Hematopoietic multipotent progenitor cell treated with erythropoietin and hydrocortisone succinate and interleukin-3 and kit ligand, for 17 days (in vitro differentiated cells): ENCODE measurements at regions not wholly inside any gene's neighbourhood (a gene's known extent, or its start where the extent isn't known, plus 50 kb on each side); places are given as distances from the start of the nearest gene placed in this dataset.

Experiments
- DNase-seq: peaks from one replicate; pipeline ENCODE4 v3.0.0-alpha.2; 2015; ENCODE audit warnings: low spot score

DNA sequence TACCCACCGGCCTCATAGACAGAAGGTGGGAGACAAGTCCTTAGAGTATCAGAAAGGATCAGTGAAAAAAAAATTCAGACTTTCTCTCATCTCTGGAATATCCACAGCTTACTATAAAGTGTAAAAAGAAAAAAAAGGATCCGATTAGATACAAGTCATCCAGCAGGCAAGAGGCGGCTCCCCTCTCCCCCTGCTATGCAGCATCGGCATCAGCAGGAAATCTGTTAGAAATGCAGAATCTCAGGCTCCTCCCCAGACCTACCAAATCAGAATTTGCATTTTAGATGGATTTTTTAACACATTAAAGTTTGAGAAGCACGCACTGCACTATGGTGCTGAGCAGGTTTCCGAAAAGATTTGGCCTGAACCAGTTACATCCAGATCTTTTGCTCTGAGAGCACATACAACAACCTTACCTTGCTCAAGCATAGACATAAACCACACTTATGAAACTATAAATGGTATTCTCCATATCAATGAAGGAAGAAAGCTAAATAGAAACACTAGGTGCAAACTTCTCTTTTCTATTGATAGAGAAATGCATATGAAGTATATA, 117.0 kb upstream of the POU3F2 start:
- no peak for DNase-seq

DNA sequence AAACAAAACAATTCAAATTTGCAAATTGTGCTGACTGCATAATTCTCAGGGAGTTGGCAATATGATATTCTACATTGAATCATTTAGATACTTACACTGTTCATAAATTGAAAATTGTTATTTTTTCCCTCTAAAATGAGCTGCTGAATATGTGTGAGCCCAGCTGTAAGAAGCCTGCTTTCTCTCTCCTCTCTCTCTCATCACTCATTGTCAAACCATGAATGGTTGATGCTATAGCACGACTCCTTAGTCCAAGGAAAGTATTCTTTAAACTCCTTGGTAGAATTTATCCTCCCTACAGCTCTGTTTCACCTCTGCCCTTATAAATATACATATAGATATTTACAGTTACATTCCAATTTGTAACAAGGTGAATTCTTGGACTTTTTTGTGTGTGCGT, 116.4 kb upstream of the POU3F2 start:
- DNase-seq, result no peak

GRCh38 chr6:98724537-98724936, 109.8 kb upstream of the POU3F2 start:
- DNase-seq, result no peak

GRCh38 chr6:98747273-98747672, 87.1 kb upstream of the POU3F2 start:
- no peak for DNase-seq

DNA sequence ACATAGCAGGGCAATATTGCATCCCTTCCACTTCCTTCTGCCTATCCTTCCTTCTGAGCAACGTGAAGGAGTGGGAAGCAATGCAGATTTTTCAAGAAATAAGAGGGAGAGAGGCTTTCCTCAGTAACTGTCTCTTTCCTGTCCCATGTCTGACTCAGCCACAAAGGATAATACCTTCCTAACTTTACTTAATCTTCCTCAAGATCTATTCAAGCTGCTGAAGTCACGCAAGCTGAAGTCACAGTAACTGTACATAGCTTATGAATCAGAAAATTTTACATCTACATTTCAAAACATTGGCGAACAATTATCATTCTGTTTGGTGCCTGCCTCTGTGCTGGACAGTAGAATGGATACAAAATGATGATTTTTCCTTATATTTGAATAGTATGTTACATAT, 86.4 kb upstream of the POU3F2 start:
- DNase-seq, result no peak

DNA sequence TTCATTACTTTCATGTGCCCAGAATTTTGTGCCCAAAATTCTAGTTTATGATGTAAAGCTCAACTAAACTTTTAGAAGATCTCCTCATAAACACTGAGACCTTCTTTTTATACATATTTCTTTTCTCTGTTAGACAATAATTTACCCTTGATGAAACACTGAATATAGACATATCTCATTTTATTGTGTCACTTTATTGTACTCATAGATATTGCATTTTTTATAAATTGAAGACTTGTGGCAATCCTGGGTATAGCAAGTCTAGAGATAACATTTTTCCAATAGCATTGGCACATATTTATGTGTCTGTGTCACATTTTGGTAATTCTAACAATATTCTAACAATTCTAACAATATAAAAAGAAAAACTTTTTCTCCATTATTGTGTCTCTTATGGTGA, 74.9 kb upstream of the POU3F2 start:
- no peak for DNase-seq

DNA sequence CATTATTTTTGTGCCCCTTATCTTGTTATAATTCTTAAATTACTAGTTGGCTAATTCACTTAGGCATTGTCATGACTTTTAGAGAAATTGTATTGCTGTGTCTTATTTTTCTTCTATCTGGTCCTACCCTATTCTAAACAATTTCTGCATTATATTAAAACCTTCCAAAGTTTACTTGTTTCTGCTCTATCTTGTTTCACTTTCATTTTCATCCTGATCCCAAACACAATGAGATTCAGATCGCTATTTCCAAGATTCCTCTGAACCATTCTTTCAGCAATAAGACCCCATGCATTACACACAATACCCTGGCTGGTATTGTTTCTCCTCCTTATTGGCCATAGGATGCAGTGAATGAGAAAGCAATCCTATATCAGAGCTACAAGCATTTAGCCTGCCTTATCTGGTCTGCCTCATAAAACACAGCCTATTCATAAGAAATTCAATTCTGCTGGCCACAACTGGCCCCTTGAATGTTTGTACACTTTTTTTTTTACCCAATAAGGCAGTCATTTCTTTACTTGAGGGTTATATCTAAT, 69.9 kb upstream of the POU3F2 start:
- no peak for DNase-seq

- peak; percentile 11 for DNase-seq
Observed at GRCh38 chr6:98769546-98769945, 64.8 kb upstream of the POU3F2 start.

DNA sequence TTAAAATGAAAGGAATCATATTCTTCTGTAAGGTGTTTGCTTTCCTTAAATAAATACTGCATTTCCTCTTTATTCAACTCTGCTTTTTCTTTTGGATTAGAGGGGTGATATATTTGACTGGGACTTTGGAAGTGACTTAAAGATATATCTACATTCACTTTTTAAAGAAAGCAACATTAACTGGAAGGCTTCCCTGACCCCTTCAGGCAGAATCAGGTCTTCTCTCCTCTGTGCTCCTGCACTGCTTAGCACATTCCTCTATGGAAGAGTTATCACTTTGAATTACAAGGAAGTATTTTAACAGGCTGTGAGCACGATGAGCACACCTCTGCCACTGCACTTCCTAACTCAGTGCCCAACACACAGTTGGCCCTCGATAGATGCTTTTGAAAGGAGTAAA, 59.2 kb upstream of the POU3F2 start:
- DNase-seq, result no peak

- no peak for DNase-seq
Observed at GRCh38 chr6:98777762-98778161, 56.6 kb upstream of the POU3F2 start.

- DNase-seq, result no peak
Observed at GRCh38 chr6:98779618-98780017, 54.8 kb upstream of the POU3F2 start.

DNA sequence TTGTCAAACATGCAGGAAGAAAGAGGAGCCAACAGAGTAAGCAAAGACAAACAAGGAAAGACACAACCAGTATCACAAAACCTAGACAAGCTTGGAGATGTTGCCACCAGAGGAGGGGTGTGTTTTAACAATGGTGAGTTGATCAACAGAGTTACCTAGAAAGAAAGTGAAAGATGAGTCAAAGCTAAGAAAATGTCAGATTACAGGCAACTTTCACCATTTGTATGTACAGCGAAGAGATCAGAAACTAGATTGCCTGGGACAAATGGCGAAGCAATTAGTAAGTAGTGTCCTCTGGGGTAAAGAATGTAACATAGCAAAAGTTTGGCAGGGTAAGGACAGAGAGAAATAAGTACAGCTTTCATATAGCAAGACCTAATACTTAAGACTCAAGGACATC, 51.6 kb upstream of the POU3F2 start:
- DNase-seq, result no peak

- no peak for DNase-seq
Observed at GRCh38 chr6:98783578-98783977, 50.8 kb upstream of the POU3F2 start.
